GM15510 (cell line): ENCODE measurements at regions not wholly inside any gene's neighbourhood (a gene's known extent, or its start where the extent isn't known, plus 50 kb on each side); places are given as distances from the start of the nearest gene placed in this dataset.

Source experiments
- POLR2A ChIP-seq: IDR thresholded peaks from 3 replicates; pipeline ENCODE4 v1.6.1; 2011; ENCODE audit warnings: borderline replicate concordance; ENCODE audit not compliant: insufficient read length; ENCODE audit errors: extremely low read depth

DNA sequence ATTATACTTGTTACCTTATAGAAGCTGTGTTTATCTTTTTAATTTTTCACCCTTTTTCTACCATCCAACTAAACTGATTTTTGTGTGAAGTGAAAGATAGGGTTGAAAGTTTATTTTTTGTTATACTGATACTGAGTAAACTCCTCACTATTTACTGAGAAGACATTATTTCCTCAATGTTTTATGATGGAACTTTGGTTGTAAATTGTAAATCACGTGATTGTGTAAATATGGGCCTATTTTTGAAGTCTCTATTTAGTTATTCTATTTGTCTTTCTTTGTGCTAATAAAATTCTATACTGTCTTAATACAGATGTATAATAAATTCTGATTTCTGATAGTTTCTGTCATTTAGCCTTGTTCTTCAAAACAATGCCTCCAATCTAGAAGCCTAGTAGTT is 697.2 kb upstream of the SLC8A1 start:
- TF ChIP-seq POLR2A: no peak

DNA sequence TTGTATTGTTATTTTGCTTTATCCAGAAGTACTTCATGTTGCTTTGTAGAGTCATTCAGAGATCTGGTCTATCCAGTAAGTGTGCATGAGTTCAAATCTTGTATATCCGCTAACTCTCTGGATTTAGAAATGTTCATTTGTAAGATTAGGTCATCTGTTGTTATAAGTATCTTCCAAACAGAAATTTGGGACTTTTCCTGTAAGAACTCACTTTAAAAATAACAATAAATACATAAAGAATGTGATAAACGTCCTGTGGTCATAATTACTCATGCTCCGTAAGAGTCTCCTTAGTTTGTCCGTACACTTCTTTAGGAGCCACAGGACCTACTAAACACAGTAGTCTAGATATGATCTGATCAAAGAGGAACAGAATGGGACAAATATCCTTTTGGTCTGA is 699.9 kb upstream of the SLC8A1 start:
- TF ChIP-seq POLR2A: no peak

DNA sequence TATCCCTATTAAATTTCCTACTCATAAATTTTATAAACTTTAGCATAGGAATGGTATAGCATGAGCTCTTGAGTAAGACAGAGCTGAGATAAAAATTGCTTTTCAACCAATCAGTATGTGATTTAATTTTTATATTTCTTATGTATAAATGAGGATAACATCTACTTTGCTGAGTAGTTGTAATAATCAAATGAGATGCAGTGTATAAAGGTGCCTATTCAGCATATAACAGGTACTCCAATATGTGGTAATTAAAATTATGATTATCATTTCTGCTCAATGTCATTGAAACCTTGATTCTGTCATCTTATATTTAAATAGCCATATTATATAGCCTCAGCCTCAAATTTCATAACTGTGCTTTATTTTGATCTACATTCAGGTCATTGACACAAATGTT is 700.4 kb upstream of the SLC8A1 start:
- TF ChIP-seq POLR2A: no peak

DNA sequence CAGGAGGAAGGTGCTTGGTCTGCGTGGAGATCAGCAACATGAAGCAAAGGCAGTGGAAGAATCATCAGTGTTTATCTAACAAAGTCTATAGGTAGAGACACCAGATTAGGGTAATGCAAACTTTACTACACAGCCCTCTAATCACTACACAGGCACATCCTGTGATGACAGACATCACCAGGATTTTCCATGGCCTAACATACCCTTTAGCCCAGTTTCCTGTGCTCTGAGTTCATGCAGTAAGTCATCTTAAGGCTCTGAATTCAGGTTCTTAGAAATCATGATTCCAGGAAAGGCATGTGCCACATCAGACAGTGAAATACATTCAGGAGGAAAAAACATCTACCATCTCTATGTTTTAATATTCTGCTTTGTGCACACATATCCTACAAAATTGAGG is 708.5 kb upstream of the SLC8A1 start:
- no peak for TF ChIP-seq POLR2A

DNA sequence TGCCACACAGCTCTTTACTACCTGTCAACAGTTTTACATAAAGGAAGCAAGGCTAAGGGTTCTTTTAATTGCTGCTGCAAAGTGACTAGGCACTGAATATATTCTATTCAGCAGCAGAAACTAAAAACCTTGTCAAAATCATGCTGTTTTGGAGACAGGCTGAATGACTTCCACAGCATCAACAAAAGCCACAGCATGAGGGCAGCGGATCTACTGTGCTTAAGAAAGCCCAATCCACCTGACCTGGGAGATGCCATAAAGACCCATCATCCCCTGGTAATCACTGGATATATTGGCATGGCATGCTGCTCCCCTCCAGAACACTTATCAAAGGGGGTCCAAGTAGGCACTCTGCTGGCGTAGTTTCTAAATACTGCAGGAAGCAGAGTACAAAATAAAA is 715.1 kb upstream of the SLC8A1 start:
- TF ChIP-seq POLR2A: no peak

DNA sequence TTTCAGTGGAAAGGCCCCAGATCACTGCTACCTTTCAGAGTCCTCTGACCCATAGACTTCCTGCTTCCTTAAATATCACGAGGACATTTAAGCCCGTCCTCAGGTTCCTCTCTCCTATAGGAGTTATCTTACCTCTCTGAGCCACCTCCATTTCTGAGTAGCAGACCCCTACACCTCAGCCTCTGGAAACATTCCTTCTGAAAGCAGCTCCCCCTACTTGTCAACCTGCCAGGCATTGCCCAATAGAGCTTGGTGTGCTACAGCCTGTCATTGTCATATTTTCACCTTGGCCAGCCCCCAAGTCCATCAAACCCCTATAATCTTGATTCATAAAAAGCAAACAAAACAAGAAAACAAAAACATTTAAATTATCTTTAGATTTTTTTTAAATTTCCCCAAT is 717.9 kb upstream of the SLC8A1 start:
- no peak for TF ChIP-seq POLR2A

DNA sequence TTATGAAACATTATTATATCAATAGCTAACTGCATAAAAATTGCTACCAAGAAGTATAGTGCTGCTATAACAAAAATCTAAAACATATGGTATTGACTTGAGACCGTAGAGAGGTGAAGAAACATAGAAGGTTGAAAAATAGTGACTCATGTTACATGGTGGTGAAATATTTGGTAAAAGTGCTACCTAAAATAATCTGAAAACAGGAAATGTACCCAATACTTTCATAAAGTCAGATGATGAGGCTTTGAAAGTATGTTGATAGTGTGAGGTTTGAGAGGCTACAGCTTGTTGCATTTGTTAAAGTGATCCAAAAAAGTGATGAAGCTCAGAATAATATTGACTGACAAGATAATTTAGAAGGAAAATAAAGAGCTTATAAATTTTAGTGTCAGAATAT is 718.7 kb upstream of the SLC8A1 start:
- no peak for TF ChIP-seq POLR2A

DNA sequence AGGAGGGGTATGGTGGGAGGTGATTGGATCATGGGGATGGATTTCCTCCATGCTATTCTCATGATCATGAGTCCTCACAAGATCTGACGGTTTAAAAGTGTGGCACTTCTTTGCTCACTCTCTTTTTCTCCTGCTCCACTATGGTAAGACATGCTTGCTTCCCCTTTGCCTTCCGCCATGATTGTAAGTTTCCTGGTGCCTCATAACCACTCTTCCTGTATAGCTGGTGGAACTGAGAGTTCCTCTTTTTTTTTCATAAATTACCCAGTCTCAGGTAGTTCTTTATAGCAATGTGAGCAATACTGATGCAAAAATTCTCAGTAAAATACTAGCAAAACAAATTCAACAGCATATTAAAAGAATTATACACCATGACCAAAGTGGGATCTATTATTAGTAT is 728.5 kb upstream of the SLC8A1 start:
- TF ChIP-seq POLR2A: no peak

DNA sequence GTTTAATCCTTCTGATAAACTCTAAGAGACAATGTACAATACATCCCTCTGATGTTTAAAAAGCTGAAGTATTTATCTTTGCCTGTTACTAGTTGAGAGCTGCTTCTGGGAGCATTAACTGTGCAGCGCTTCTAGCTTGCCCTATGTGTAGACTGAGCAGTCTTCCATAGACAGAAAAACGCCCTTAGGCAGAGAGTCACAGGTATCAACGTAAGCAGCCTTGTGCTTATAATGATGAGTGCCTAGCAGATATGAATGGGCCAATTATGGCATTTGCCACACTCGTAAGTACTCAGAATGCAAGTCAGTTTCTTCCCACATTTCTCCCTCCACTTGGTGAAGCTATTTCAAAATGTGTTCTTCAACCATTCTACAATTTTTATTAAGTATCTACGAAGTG is 731.1 kb upstream of the SLC8A1 start:
- TF ChIP-seq POLR2A: no peak

DNA sequence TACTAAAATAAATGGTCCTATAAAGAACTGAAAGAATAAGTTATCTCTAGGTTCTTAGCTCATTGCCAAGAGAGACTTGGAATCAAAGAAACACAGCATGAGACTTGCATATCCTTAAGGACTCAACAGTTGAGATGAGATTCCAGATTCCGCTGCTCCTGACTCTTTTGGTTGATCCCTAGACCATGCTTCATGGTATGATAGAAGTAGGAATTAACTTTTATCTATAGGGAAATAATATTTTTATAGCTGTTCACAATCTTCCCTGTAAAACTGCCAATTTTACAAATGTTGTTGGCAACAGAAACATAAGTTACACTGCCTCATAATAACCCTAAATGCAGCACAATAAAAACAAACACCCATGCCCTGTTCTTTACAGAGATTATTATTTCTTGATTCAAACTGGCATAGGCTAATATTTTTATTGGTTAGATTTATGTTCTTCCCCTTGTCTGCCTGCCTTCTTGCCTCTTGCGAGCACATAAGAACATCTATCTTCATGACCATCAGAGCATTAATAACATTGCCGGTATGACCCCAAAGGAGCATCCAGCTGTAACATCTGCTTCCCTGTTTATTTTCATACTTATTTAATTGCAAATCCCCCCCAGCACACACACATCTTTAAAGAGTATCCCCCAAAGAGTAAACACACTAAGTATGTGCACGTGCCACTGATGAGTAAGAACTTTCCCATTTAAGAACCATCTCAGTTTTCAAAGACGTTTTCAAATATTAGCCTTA is 735.7 kb upstream of the SLC8A1 start:
- no peak for TF ChIP-seq POLR2A

DNA sequence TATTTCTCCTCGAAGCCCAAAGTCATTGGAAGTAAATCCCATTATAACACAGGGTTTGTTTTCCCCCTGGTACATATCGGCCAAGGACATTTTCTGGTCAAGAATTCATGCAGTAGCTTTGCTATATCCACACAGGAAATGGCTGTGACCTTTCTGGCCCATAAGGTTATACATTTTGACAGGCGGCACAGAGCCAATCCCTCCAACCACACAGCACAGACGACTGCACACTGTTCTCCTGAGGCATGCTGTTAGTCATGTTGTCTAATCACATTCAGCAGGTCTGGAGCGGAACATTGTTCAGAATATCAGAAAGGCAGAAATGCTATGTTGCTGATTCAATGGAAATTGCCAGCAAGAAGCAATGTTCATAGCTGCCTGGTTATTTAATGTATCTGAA is 742.3 kb upstream of the SLC8A1 start:
- TF ChIP-seq POLR2A: no peak

DNA sequence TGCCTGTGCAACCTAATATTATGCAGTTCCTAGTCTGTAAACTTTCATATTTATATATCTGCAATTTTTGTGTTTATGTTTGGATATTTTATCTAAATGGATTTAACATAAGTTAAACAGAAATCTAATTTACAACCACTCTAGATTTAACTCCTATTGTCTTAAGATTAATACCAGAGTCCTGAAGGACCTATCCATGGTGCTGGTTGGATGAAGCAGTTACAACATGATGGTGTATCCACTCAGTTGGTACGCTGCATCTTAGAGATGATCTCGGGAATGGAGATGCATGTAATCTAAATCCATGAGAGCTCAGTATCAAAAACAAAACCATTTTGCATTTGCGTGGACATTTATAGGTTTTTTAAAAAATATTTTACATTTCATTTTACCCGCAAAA is 745.9 kb upstream of the SLC8A1 start:
- TF ChIP-seq POLR2A: no peak

DNA sequence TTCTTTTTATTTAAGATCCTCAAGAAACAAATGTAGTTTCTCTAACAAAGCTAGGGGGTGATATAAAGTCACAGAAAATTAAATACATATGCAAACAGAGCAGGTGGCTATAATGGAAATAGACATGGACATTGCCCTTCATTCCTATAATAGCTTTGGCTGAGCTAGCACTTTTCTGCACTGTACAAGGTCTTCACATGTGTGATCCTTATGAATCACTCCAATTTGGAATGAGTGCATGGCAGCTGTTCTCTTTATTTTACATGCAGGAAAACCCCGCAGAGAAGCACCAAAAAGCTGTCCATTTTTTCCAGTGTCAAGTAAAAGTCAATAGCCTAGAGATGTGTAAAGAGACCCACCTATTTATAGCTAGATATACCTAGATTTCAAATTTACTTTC is 747.4 kb upstream of the SLC8A1 start:
- no peak for TF ChIP-seq POLR2A

DNA sequence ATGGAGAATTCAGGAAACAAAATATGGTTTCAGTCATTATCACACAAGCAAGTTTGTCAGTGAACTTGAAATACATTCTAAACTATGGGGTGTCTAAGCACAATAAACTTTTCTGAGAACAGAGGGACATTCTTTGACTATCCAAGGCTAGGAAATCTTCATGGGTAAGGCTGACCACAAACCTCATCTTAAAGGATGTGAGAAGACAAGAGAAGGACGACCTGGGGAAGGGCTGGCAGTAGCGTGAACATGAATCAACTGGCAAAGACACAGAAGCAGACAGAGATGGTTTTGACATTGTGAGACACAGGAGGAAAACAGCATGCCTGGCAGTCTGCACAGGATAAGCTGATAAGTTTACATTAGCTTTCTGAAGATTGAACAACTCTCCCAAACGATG is 752.4 kb upstream of the SLC8A1 start:
- TF ChIP-seq POLR2A: no peak

DNA sequence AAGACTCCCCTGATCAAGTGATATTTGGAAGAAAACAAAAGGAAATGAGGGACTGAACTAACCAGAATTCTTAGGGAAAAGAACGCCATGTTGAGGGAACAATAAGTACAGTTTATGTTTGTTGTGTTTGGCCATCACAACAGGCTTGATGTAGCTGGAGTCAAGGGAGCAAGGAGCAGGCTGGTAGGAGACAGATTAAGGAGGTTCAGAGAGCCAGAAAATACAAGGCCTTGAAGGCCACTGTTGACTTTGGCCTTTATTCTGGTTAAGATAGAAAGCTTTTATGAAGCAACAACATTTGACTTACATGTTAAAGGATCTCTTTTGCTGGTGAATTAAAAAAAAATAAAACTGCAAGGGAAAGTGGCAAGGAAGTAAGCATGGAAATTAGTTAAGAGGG is 754.1 kb upstream of the SLC8A1 start:
- no peak for TF ChIP-seq POLR2A

DNA sequence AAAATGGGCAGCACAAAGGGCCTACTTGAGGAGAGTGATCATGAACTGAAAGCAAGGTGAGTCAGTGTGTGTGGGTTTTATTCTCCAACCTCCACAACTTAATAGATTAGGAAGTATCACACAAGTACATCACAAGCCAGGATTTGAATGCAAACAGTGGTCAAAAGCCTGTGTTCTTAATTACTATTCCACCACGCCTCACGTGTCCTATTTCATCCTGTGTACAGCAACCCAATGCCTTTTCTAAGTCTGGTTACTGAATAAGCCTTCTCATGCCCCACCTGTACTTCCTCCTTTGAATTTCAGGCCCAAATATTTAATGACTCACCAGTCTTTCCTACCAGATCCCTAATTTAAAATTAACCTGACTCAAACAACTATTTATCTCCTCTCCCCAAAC is 755.7 kb upstream of the SLC8A1 start:
- TF ChIP-seq POLR2A: no peak

DNA sequence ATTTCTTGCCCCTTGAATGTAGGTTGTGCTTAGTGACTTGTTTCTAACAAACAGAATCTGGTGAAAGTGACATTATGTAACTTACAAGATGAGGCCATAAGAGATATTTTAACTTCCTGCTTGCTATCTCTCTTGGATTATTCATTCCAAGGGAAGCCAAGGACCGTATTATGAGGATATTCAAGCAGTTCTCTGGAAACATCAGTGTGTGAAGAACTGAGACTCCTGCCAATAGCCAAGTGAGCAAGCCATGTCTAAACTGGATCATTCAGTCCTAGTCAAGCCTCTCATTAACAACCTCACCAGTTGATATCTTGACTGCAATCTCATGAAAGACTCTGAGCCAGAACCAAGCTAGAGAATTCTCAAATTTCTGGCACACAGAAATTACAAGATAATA is 765.1 kb upstream of the SLC8A1 start:
- TF ChIP-seq POLR2A: no peak

DNA sequence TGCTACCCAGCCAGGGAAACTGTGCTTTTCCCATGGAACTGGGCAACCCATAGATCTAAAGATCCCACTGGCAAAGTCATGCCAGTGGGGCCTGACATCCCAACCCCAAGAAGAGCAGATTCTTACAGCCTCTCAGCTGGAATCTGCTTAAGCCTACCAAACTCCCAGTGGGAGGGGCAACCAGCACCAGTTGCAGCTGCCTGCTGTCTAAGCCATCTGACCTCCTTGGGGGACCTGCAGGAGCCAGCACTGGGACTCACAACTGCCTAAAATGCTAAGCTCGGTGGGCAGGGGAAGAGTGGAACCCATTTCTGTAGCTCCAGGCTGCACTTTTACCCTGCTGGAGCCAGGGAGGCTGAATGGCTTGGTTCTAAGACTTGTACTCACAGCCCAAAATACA is 770.7 kb upstream of the SLC8A1 start:
- no peak for TF ChIP-seq POLR2A

DNA sequence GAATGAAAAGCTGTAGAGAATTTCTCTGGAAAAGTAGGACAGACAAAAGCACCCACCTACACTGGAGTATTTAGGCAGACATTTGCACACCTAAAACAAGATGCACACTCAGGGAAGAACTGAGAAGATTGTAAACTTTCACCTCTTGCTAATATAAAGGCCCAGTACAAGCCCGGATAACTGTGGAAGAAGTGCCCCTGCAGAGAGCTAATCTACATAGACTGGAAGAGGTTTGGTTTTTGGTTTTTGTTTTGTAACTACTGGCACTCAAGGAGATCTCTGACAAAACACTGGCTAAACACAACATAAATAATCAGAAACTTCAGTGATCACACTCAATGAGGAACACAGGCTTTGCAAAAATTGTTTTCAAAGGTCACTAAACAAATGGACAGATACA is 782.2 kb upstream of the SLC8A1 start:
- no peak for TF ChIP-seq POLR2A
